PC-9 (cell line): ENCODE measurements at regions not wholly inside any gene's neighbourhood (a gene's known extent, or its start where the extent isn't known, plus 50 kb on each side); places are given as distances from the start of the nearest gene placed in this dataset.

Experiments used
- BruUV-seq: library from RNA; stranded (reverse); fragments of 400-500 nt; replicated peaks from 2 replicates; lab custom pipeline; 2021; lab: Mats Ljungman, UMichigan
- CTCF ChIA-PET: fragments of 300-600 bp; sonication (Branson Sonifier 250); formaldehyde crosslinking; loops from one replicate; lab custom pipeline; 2022; ENCODE audit warnings: antibody characterized with exemption; lab: Charles Lee
- POLR2A ChIA-PET: fragments of 300-600 bp; sonication (Branson Sonifier 250); formaldehyde crosslinking; loops from one replicate; lab custom pipeline; 2022; ENCODE audit warnings: antibody characterized with exemption; ENCODE audit not compliant: unreplicated experiment; lab: Charles Lee
- DNase-seq, 2 experiments: peaks; one replicate each; pipeline versions ENCODE4 v3.0.0 to v3.0.0-alpha.2; 2015 to 2022; ENCODE audit warnings: mixed read lengths in 1 of 2
- H2AFZ ChIP-seq: fragments of 200-600 bp; sonication (generic); 2 replicates; pipeline ENCODE4 v1.8.1; 2017; ENCODE audit warnings: antibody characterized with exemption
- H3F3A ChIP-seq: fragments of 200-600 bp; sonication (generic); 2 replicates; pipeline ENCODE4 v1.8.1; 2017; ENCODE audit warnings: antibody characterized with exemption, mild to moderate bottlenecking, low read depth; ENCODE audit not compliant: insufficient read depth
- H3K27ac ChIP-seq: fragments of 200-600 bp; sonication (generic); 2 replicates; pipeline ENCODE4 v1.6.1; 2016; ENCODE audit warnings: mixed run types
- H3K27me3 ChIP-seq: fragments of 200-600 bp; sonication (generic); 2 replicates; pipeline ENCODE4 v1.6.1; 2016; ENCODE audit warnings: low read depth, mixed run types; ENCODE audit not compliant: insufficient read depth
- H3K36me3 ChIP-seq: fragments of 200-600 bp; sonication (generic); 2 replicates; pipeline ENCODE4 v1.6.1; 2016; ENCODE audit warnings: low read depth, mixed run types
- H3K4me1 ChIP-seq: fragments of 200-600 bp; sonication (generic); replicated peaks from 2 replicates; pipeline ENCODE4 v1.6.1; 2016; ENCODE audit warnings: mixed run types; ENCODE audit not compliant: insufficient read depth
- H3K4me2 ChIP-seq: fragments of 200-600 bp; sonication (generic); 2 replicates; pipeline ENCODE4 v1.6.1; 2017; ENCODE audit warnings: mixed run types
- H3K4me3 ChIP-seq: fragments of 200-600 bp; sonication (generic); 2 replicates; pipeline ENCODE4 v1.6.1; 2016; ENCODE audit warnings: mixed run types
- H3K79me2 ChIP-seq: fragments of 200-600 bp; sonication (generic); 2 replicates; pipeline ENCODE4 v1.6.1; 2017; ENCODE audit warnings: low read depth, mixed run types
- H3K9me2 ChIP-seq: fragments of 200-600 bp; sonication (generic); 2 replicates; pipeline ENCODE4 v1.8.1; 2017; ENCODE audit warnings: mild to moderate bottlenecking; ENCODE audit not compliant: insufficient read depth
- H3K9me3 ChIP-seq: fragments of 200-600 bp; sonication (generic); 2 replicates; pipeline ENCODE4 v1.8.1; 2016; ENCODE audit warnings: low read depth; ENCODE audit not compliant: insufficient read depth
- H4K20me1 ChIP-seq: fragments of 200-600 bp; sonication (generic); 2 replicates; pipeline ENCODE4 v1.8.1; 2017; ENCODE audit not compliant: insufficient read depth
- EZH2 ChIP-seq: fragments of 200-600 bp; sonication (generic); IDR thresholded peaks from 2 replicates; pipeline ENCODE4 v1.8.0; 2017; ENCODE audit warnings: antibody characterized with exemption, low read depth
- intact Hi-C: fragments of 100-400 bp; cut with micrococcal nuclease; formaldehyde crosslinking; loops from one replicate; pipeline ENCODE4 v1.10.0; 2022; ENCODE audit not compliant: unreplicated experiment
- TF ChIP-seq, protein P1 (sequence below): fragments of 200-600 bp; sonication (generic); conservative IDR thresholded peaks from 2 replicates; pipeline ENCODE4 v1.6.1; 2017; ENCODE audit warnings: mixed run types, antibody characterized with exemption, mild to moderate bottlenecking, moderate library complexity

DNA sequence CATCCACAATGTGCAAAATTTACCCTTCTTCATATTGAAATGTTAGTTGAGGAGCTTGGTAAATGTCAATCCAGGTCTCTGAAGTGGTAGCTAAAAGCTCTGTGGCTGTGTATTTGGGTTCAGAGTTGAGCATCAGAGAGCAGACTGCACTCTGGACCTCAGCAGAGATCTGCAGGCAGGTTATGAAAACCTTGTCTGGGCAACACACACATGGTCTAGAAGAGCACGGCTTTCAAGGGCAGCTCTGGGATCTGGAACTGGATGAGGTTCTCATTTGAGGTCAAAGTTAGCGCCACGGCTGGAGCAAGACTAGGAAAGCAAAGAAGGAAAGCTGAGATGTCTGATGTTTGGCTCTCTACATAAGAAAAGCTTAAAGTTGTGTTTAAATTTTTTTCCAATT, 243.0 kb downstream of the SH3BP4 start:
- no peak for DNase-seq
- CTCF ChIA-PET = no interaction called here
- no peaks in the 10 kb centered on the region for H3K36me3 ChIP-seq
- H3K27ac ChIP-seq = no peak overlapping the region
- H3K4me3 ChIP-seq = no peak overlapping the region
- H3K9me2 ChIP-seq = no peaks in the 10 kb centered on the region
- no peaks in the 10 kb centered on the region for H3F3A ChIP-seq
- H3K27me3 ChIP-seq = no peaks in the 10 kb centered on the region
- no peaks in the 10 kb centered on the region for H3K79me2 ChIP-seq
- no peaks in the 10 kb centered on the region for H3K4me1 ChIP-seq
- TF ChIP-seq, protein P1, sequence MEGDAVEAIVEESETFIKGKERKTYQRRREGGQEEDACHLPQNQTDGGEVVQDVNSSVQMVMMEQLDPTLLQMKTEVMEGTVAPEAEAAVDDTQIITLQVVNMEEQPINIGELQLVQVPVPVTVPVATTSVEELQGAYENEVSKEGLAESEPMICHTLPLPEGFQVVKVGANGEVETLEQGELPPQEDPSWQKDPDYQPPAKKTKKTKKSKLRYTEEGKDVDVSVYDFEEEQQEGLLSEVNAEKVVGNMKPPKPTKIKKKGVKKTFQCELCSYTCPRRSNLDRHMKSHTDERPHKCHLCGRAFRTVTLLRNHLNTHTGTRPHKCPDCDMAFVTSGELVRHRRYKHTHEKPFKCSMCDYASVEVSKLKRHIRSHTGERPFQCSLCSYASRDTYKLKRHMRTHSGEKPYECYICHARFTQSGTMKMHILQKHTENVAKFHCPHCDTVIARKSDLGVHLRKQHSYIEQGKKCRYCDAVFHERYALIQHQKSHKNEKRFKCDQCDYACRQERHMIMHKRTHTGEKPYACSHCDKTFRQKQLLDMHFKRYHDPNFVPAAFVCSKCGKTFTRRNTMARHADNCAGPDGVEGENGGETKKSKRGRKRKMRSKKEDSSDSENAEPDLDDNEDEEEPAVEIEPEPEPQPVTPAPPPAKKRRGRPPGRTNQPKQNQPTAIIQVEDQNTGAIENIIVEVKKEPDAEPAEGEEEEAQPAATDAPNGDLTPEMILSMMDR = no peak
- TF ChIP-seq EZH2 = no peak
- BruUV-seq = no TSS peak
- intact Hi-C loops = no loop called here
- no peak overlapping the region for H2AFZ ChIP-seq
- POLR2A ChIA-PET = no interaction called here
- H4K20me1 ChIP-seq = no peaks in the 10 kb centered on the region
- H3K4me2 ChIP-seq = no peak overlapping the region
- no peaks in the 10 kb centered on the region for H3K9me3 ChIP-seq

DNA sequence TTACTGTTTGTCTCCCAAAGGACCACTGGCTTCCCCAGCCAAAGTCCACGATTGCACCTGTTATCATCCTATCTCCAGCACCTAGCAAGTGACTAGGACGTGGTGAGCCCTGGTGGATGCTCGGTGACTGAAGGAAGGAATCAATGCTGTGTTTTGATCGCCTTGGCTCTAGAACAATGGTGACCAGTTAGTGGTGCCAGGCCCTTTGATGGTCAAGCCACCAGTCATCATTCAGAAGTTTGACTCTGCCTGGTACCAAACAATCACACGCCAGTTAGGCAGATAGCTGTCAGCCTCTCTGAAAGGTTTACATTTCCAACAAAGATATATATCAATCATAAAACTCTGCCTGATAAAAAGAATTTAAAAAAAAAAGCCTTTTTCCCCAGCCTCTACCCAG, 244.1 kb downstream of the SH3BP4 start:
- ChIA-PET POLR2A (no interaction called here), CTCF (no interaction called here)
- Histone ChIP-seq H3K4me1 (no peaks in the 10 kb centered on the region), H3K27me3 (no peaks in the 10 kb centered on the region), H3K9me3 (no peaks in the 10 kb centered on the region), H3K4me2 (no peak overlapping the region), H3K27ac (no peak overlapping the region), H3K36me3 (no peaks in the 10 kb centered on the region), H3K4me3 (no peak overlapping the region), H3K79me2 (no peaks in the 10 kb centered on the region), H3K9me2 (no peaks in the 10 kb centered on the region), H3F3A (no peaks in the 10 kb centered on the region), H2AFZ (no peak overlapping the region), H4K20me1 (no peaks in the 10 kb centered on the region)
- TF ChIP-seq, protein P1 = no peak
- no peak for TF ChIP-seq EZH2
- intact Hi-C loops = no loop called here
- DNase-seq = no peak
- no TSS peak for BruUV-seq

DNA sequence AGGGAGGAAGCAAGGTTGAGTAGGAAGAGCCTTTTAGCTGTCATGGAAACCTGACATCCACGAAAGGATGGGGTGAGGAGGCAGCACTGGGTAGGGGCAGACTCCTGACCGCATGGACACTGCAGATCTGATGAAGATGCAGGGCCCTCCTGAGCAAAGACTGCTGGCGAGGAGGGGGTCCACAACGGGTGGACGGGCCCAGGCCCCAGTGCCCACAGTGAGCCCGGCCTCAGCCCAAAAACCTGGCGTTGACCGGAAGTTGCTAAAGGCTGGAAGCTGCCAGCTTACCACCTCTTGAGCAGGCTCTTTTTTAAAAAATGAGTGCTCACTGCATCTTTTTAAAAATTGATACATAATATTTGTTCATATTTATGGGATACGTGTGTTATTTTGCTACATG, 247.3 kb downstream of the SH3BP4 start:
- BruUV-seq = no TSS peak
- CTCF ChIA-PET = no interaction called here

More for the DNA sequence above, 247.3 kb downstream of the SH3BP4 start:
- no peak overlapping the region for H3K27ac ChIP-seq
- H2AFZ ChIP-seq = no peak overlapping the region
- H3K4me2 ChIP-seq = no peak overlapping the region
- H3K79me2 ChIP-seq = no peaks in the 10 kb centered on the region
- TF ChIP-seq, protein P1 = no peak
- TF ChIP-seq EZH2 = no peak
- no peaks in the 10 kb centered on the region for H3F3A ChIP-seq
- H3K9me3 ChIP-seq = no peaks in the 10 kb centered on the region
- no peaks in the 10 kb centered on the region for H4K20me1 ChIP-seq
- POLR2A ChIA-PET = no interaction called here
- no peaks in the 10 kb centered on the region for H3K9me2 ChIP-seq
- no peak for DNase-seq
- no peaks in the 10 kb centered on the region for H3K36me3 ChIP-seq
- H3K27me3 ChIP-seq = no peaks in the 10 kb centered on the region
- H3K4me1 ChIP-seq = no peaks in the 10 kb centered on the region
- no peak overlapping the region for H3K4me3 ChIP-seq
- intact Hi-C loops = no loop called here
